Chondrocyte (in vitro differentiated cells): ENCODE measurements at regions not wholly inside any gene's neighbourhood (a gene's known extent, or its start where the extent isn't known, plus 50 kb on each side); places are given as distances from the start of the nearest gene placed in this dataset.
"Not testable (repeated sequence)": the region's sequence is repeated elsewhere in the genome, so short reads cannot be mapped to it uniquely, and the experiment has no call there.

ENCODE experiments used
- DNase-seq: peaks from one replicate; pipeline ENCODE4 v3.0.0; 2021; ENCODE audit warnings: mixed read lengths, low spot score
- H3K27ac Mint-ChIP-seq: one replicate; pipeline ENCODE4 v1.8.0; 2021; ENCODE audit warnings: mild to moderate bottlenecking, moderate library complexity, mixed read lengths; ENCODE audit not compliant: unreplicated experiment
- H3K27me3 Mint-ChIP-seq: 2 replicates; pipeline ENCODE4 v1.8.0; 2021; ENCODE audit warnings: low read depth, mixed read lengths
- H3K36me3 Mint-ChIP-seq: 2 replicates; pipeline ENCODE4 v1.8.0; 2021; ENCODE audit warnings: low read depth, mixed read lengths
- H3K4me1 Mint-ChIP-seq: 2 replicates; pipeline ENCODE4 v1.8.0; 2021; ENCODE audit warnings: low read depth, mild to moderate bottlenecking, mixed read lengths
- H3K4me3 Mint-ChIP-seq: one replicate; pipeline ENCODE4 v1.8.0; 2021; ENCODE audit warnings: mild to moderate bottlenecking, moderate library complexity, mixed read lengths; ENCODE audit not compliant: unreplicated experiment
- H3K9me3 Mint-ChIP-seq: 2 replicates; pipeline ENCODE4 v1.8.0; 2021; ENCODE audit warnings: low read depth, mixed read lengths
- TF ChIP-seq, protein P1 (sequence below): fragments of 200-600 bp; sonication (generic); IDR thresholded peaks from 2 replicates; pipeline ENCODE4 v1.5.0; 2021; ENCODE audit warnings: antibody characterized with exemption, mild to moderate bottlenecking, moderate library complexity

DNA sequence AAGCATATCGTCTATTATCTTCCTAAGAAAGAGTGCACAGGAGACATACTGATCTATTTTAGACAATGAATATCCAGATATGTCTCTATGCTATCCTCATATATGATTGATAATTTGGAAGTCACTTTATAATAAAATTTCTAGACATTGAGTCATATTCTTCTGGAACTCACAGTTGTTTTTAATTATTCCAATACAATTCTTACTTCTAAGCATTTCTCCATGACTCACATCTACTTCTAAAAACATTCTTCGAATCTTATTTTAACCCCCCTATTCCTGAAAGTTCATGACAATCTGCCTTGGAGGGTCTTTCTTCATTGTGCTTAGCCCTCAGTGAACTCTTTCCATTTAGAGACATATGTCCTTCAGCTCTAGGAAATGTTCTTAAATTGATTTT, 368.1 kb downstream of the MDFIC start:
- DNase-seq = no peak
- H3K4me3 Mint-ChIP-seq = no peak overlapping the region
- H3K27ac Mint-ChIP-seq = no peak overlapping the region
- no peaks in the 10 kb centered on the region for H3K27me3 Mint-ChIP-seq
- TF ChIP-seq, protein P1, sequence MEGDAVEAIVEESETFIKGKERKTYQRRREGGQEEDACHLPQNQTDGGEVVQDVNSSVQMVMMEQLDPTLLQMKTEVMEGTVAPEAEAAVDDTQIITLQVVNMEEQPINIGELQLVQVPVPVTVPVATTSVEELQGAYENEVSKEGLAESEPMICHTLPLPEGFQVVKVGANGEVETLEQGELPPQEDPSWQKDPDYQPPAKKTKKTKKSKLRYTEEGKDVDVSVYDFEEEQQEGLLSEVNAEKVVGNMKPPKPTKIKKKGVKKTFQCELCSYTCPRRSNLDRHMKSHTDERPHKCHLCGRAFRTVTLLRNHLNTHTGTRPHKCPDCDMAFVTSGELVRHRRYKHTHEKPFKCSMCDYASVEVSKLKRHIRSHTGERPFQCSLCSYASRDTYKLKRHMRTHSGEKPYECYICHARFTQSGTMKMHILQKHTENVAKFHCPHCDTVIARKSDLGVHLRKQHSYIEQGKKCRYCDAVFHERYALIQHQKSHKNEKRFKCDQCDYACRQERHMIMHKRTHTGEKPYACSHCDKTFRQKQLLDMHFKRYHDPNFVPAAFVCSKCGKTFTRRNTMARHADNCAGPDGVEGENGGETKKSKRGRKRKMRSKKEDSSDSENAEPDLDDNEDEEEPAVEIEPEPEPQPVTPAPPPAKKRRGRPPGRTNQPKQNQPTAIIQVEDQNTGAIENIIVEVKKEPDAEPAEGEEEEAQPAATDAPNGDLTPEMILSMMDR = no peak
- no peaks in the 10 kb centered on the region for H3K4me1 Mint-ChIP-seq
- no peaks in the 10 kb centered on the region for H3K9me3 Mint-ChIP-seq
- no peaks in the 10 kb centered on the region for H3K36me3 Mint-ChIP-seq

DNA sequence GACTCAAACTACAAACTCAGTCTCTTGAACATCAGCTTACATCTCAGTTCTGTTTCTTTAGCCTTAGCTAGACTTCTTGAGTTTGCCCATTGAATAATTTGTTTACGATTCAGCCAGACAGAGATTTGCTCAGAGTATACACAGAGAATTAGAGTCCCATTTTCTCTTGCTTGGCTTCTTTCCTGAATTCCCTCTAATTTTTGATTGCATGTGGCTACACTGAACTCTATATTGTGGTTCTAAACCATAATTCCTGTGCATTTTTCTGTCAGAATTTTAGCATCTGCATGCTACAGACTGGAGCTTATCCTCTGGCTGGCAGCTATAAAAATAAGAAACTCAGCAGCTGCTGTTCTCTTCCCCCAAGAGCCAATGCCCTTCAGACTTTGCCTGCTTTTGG, 354.9 kb downstream of the MDFIC start:
- Mint-ChIP-seq H3K27ac (no peak overlapping the region), H3K36me3 (no peaks in the 10 kb centered on the region), H3K4me1 (peaks cover 4% of the 10 kb centered on the region), H3K9me3 (peaks cover 8% of the 10 kb centered on the region), H3K27me3 (no peaks in the 10 kb centered on the region), H3K4me3 (no peak overlapping the region)
- TF ChIP-seq, protein P1 = no peak
- no peak for DNase-seq

DNA sequence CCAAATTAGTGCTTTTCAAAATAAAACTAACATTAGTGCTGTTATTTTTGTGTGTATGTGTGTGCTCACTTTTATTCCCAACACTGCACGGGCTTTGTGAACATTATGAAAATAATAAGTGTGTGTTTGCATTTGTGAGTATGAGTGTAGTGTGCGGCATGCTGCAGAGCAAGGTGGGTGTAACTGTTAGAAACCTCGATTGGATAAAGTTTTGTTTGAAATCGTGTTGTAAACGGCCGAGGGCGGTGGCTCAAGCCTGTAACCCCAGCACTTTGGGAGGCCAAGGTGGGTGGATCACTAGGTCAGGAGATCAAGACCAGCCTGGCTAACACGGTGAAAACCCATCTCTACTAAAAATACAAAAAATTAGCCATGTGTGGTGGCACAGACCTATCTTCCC, 352.0 kb downstream of the MDFIC start:
- not testable (repeated sequence) for DNase-seq, H3K27ac Mint-ChIP-seq, H3K9me3 Mint-ChIP-seq, H3K4me3 Mint-ChIP-seq, H3K36me3 Mint-ChIP-seq, H3K27me3 Mint-ChIP-seq, H3K4me1 Mint-ChIP-seq

DNA sequence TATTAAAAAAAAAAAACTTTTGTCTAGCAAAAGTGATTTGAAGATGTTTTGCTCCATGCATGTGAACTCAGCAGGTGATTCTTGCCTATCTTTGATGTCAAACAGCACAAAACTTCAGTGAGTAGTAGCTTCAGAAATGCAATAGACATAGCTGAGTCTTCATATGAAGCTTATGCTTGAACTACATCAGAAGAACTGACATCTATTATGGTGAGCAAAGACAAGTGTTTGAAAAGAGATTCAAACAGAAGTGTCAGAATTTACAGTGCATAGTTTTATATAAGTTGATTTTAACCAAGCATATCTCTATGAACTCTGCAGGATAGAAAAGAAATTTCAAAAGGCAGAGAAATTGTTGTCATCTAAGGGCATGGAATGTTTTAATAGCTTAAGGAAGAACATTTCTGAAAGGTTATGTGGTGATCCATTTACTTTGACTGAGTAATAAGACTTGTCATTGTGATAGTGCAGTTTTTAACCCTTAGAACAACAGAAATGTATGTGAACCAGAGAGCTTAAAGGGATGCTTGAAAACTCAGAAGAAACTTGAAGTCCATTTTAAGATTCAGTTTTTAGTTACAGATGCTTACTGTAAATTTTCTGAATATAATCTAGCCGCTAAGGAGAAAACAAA, 351.4 kb downstream of the MDFIC start:
- Mint-ChIP-seq H3K4me1 (peaks cover 7% of the 10 kb centered on the region), H3K27me3 (no peaks in the 10 kb centered on the region), H3K36me3 (no peaks in the 10 kb centered on the region), H3K9me3 (peaks cover 5% of the 10 kb centered on the region), H3K27ac (no peak overlapping the region), H3K4me3 (no peak overlapping the region)
- DNase-seq = no peak
- TF ChIP-seq, protein P1 = no peak

DNA sequence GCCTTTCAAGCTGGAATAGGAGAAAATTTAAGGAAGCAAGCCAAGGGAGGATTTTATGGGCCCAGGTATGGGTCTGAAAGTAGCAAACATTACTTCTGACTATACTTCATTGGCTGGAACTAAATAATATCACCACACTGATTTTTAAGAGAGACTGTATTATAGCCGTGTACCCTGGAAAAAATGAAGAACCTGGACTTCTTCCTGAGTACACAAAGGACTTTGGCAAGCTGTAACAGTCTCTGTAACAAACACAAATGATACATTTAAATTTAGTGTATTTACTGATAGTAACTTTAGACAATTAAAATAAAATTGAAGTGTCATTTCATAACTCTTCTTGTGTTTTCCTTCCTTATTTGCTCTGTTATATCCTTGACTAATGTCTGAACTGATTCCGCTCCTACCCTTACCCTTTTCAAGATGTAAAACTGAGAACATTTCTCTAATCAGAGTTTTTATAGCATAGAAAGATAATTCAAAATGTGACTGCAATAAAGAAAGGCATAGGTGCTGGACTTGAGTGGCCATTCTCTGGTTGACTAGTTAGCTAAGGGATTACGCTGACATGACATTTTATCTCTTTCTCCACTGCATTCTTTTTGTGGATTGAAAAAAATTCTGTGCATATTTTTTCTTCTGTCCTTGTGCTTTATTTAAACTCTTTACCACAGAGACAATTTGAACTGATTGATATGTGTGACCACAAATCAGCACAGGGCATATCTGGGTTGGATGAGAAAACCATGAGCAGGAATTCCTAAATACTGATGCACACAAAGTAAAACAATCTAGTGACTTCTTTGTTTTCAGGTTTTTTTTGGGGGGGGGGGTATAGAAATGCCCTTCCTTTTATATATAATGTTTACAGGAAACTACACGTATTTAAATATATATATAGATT, 349.7 kb downstream of the MDFIC start:
- Mint-ChIP-seq H3K4me1 (peaks cover 7% of the 10 kb centered on the region), H3K9me3 (peaks cover 2% of the 10 kb centered on the region), H3K27me3 (no peaks in the 10 kb centered on the region), H3K36me3 (no peaks in the 10 kb centered on the region), H3K4me3 (no peak overlapping the region), H3K27ac (no peak overlapping the region)
- TF ChIP-seq, protein P1 = no peak
- no peak for DNase-seq
